ENCODE measurements at regions not wholly inside any gene's neighbourhood (a gene's known extent, or its start where the extent isn't known, plus 50 kb on each side); places are given as distances from the start of the nearest gene placed in this dataset.
"Not testable (repeated sequence)": the region's sequence is repeated elsewhere in the genome, so short reads cannot be mapped to it uniquely, and the experiment has no call there.

GRCh38 chr3:176097027-176097426, 1100.3 kb downstream of the TBL1XR1 start:
- H3K4me3 ChIP-seq (ENCODE audit: low read depth, low read length): no peak overlapping the region
- CTCF ChIA-PET: no interaction called here
- H3K27me3 ChIP-seq (ENCODE audit: control insufficient read depth, insufficient read depth, low read length): no peaks in the 10 kb centered on the region
- TF ChIP-seq CTCF (IDR thresholded peaks at IDR 0.05; ENCODE audit: insufficient read depth, low read depth, low read length): no peak
- POLR2A ChIA-PET: no interaction called here
- no peak for DNase-seq (ENCODE audit: low read depth)
- no peaks in the 10 kb centered on the region for H3K36me3 ChIP-seq (ENCODE audit: control insufficient read depth, insufficient read depth, low read length)

- DNase-seq (ENCODE audit: low read depth); POLR2A ChIA-PET; H3K4me3 ChIP-seq (ENCODE audit: low read depth, low read length); H3K27me3 ChIP-seq (ENCODE audit: control insufficient read depth, insufficient read depth, low read length); H3K36me3 ChIP-seq (ENCODE audit: control insufficient read depth, insufficient read depth, low read length); CTCF ChIA-PET: not testable (repeated sequence)
Measured at GRCh38 chr3:176093892-176094291, 1103.4 kb downstream of the TBL1XR1 start.

GRCh38 chr3:176090727-176091126, 1106.6 kb downstream of the TBL1XR1 start:
- POLR2A ChIA-PET: no interaction called here
- no peaks in the 10 kb centered on the region for H3K27me3 ChIP-seq (ENCODE audit: control insufficient read depth, insufficient read depth, low read length)
- DNase-seq (ENCODE audit: low read depth): no peak
- TF ChIP-seq CTCF (IDR thresholded peaks at IDR 0.05; ENCODE audit: insufficient read depth, low read depth, low read length): no peak
- no peaks in the 10 kb centered on the region for H3K36me3 ChIP-seq (ENCODE audit: control insufficient read depth, insufficient read depth, low read length)
- H3K4me3 ChIP-seq (ENCODE audit: low read depth, low read length): no peak overlapping the region
- CTCF ChIA-PET: no interaction called here

GRCh38 chr3:176088962-176089383, 1108.3 kb downstream of the TBL1XR1 start:
- POLR2A ChIA-PET: no interaction called here
- CTCF ChIA-PET: no interaction called here
- no peak for TF ChIP-seq CTCF (IDR thresholded peaks at IDR 0.05; ENCODE audit: insufficient read depth, low read depth, low read length)

GRCh38 chr3:176087066-176087697, 1110.1 kb downstream of the TBL1XR1 start:
- CTCF ChIA-PET: no interaction called here
- Histone ChIP-seq H3K4me3 (ENCODE audit: low read depth, low read length) (no peak overlapping the region), H3K27me3 (ENCODE audit: control insufficient read depth, insufficient read depth, low read length) (no peaks in the 10 kb centered on the region), H3K36me3 (ENCODE audit: control insufficient read depth, insufficient read depth, low read length) (no peaks in the 10 kb centered on the region)
- TF ChIP-seq CTCF (IDR thresholded peaks at IDR 0.05; ENCODE audit: insufficient read depth, low read depth, low read length): no peak
- POLR2A ChIA-PET: no interaction called here
- DNase-seq (ENCODE audit: low read depth): no peak

More at GRCh38 chr3:176088962-176089383, 1108.3 kb downstream of the TBL1XR1 start:
- no peaks in the 10 kb centered on the region for H3K27me3 ChIP-seq (ENCODE audit: control insufficient read depth, insufficient read depth, low read length)
- no peak overlapping the region for H3K4me3 ChIP-seq (ENCODE audit: low read depth, low read length)
- no peak for DNase-seq (ENCODE audit: low read depth)
- no peaks in the 10 kb centered on the region for H3K36me3 ChIP-seq (ENCODE audit: control insufficient read depth, insufficient read depth, low read length)

- H3K4me3 ChIP-seq (ENCODE audit: low read depth, low read length): no peak overlapping the region
- H3K36me3 ChIP-seq (ENCODE audit: control insufficient read depth, insufficient read depth, low read length): no peaks in the 10 kb centered on the region
- POLR2A ChIA-PET: no interaction called here
- no peaks in the 10 kb centered on the region for H3K27me3 ChIP-seq (ENCODE audit: control insufficient read depth, insufficient read depth, low read length)
- CTCF ChIA-PET: no interaction called here
- DNase-seq (ENCODE audit: low read depth): no peak
- TF ChIP-seq CTCF (IDR thresholded peaks at IDR 0.05; ENCODE audit: insufficient read depth, low read depth, low read length): no peak
Measured at GRCh38 chr3:176079785-176080184, 1117.5 kb downstream of the TBL1XR1 start.
